Loucy (cell line): ENCODE measurements at regions not wholly inside any gene's neighbourhood (a gene's known extent, or its start where the extent isn't known, plus 50 kb on each side); places are given as distances from the start of the nearest gene placed in this dataset.

ENCODE experiments used
- H2AFZ ChIP-seq: fragments of 200-600 bp; sonication (generic); 2 replicates; pipeline ENCODE4 v1.6.0; 2016; ENCODE audit warnings: antibody characterized with exemption, mild to moderate bottlenecking, low read length, moderate library complexity
- H3F3A ChIP-seq: fragments of 200-600 bp; 2 replicates; pipeline ENCODE4 v1.6.0; 2016; ENCODE audit warnings: antibody characterized with exemption, low read depth, mild to moderate bottlenecking
- H3K27me3 ChIP-seq: fragments of 200-600 bp; sonication (generic); 2 replicates; pipeline ENCODE4 v1.6.1; 2014; ENCODE audit warnings: low read length, mild to moderate bottlenecking; ENCODE audit not compliant: insufficient read depth, poor library complexity, severe bottlenecking
- H3K36me3 ChIP-seq: fragments of 200-600 bp; sonication (generic); 2 replicates; pipeline ENCODE4 v1.6.1; 2016; ENCODE audit warnings: low read length; ENCODE audit not compliant: insufficient read depth
- H3K4me1 ChIP-seq: fragments of 200-600 bp; sonication (generic); 2 replicates; pipeline ENCODE4 v1.5.1; 2014; ENCODE audit warnings: low read length, mild to moderate bottlenecking; ENCODE audit not compliant: insufficient read depth, poor library complexity, severe bottlenecking
- H3K4me2 ChIP-seq: fragments of 200-600 bp; sonication (generic); 2 replicates; pipeline ENCODE4 v1.6.0; 2014; ENCODE audit warnings: antibody characterized with exemption, low read length, low read depth, mild to moderate bottlenecking; ENCODE audit not compliant: poor library complexity, severe bottlenecking
- H3K4me3 ChIP-seq: fragments of 200-600 bp; sonication (generic); 2 replicates; pipeline ENCODE4 v1.5.1; 2014; ENCODE audit warnings: low read length, mild to moderate bottlenecking, mixed read lengths; ENCODE audit not compliant: poor library complexity, severe bottlenecking
- H3K79me2 ChIP-seq: fragments of 200-600 bp; sonication (generic); 2 replicates; pipeline ENCODE4 v1.6.1; 2014; ENCODE audit warnings: low read length; ENCODE audit not compliant: insufficient read depth
- H3K9ac ChIP-seq: fragments of 200-600 bp; sonication (generic); 2 replicates; pipeline ENCODE4 v1.6.0; 2014; ENCODE audit warnings: mild to moderate bottlenecking, low read depth, low read length, moderate library complexity; ENCODE audit not compliant: poor library complexity, severe bottlenecking
- H3K9me2 ChIP-seq: fragments of 200-600 bp; sonication (generic); replicated peaks from 2 replicates; pipeline ENCODE4 v1.6.1; 2016; ENCODE audit warnings: low read depth, low read length, mixed read lengths
- H3K9me3 ChIP-seq: fragments of 200-600 bp; sonication (generic); 2 replicates; pipeline ENCODE4 v1.6.1; 2014; ENCODE audit warnings: mild to moderate bottlenecking, antibody characterized with exemption, low read length, low read depth; ENCODE audit not compliant: insufficient read depth
- H4K20me1 ChIP-seq: fragments of 200-600 bp; sonication (generic); 2 replicates; pipeline ENCODE4 v1.6.0; 2014; ENCODE audit warnings: antibody characterized with exemption, low read length, mild to moderate bottlenecking; ENCODE audit not compliant: insufficient read depth, poor library complexity, severe bottlenecking
- EZH2phosphoT487 ChIP-seq: fragments of 200-600 bp; IDR thresholded peaks from 2 replicates; pipeline ENCODE4 v1.6.1; 2018; ENCODE audit warnings: antibody characterized with exemption, mild to moderate bottlenecking, moderate library complexity, borderline replicate concordance
- TF ChIP-seq, protein P1 (sequence below): fragments of 200-600 bp; sonication (generic); conservative IDR thresholded peaks from 2 replicates; pipeline ENCODE4 v1.5.1; 2014; ENCODE audit warnings: mild to moderate bottlenecking, antibody characterized with exemption, low read length

DNA sequence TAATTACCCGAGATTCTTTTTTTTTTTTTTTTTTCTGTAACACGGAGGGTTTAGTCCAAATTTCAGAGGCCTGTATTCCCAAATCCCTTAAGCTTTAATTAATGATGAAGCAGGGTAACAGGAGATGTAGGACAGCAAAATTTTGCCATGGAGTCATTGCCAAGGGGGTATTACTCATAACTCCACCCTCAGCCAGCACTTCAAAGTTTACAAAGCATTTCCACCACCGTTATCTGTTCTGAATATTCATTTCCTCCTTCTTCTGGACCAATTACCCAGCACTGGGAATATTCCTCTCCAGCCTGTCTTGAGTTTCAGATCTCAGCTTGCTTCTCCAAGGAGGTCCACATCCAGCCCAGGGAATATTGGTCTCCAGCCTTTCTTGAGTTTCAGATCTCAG lies 747.5 kb upstream of the EEF2KMT start:
- H3K4me2 ChIP-seq = no peak overlapping the region
- no peaks in the 10 kb centered on the region for H3F3A ChIP-seq
- H3K9me3 ChIP-seq = no peaks in the 10 kb centered on the region
- H3K36me3 ChIP-seq = no peaks in the 10 kb centered on the region
- TF ChIP-seq, protein P1, sequence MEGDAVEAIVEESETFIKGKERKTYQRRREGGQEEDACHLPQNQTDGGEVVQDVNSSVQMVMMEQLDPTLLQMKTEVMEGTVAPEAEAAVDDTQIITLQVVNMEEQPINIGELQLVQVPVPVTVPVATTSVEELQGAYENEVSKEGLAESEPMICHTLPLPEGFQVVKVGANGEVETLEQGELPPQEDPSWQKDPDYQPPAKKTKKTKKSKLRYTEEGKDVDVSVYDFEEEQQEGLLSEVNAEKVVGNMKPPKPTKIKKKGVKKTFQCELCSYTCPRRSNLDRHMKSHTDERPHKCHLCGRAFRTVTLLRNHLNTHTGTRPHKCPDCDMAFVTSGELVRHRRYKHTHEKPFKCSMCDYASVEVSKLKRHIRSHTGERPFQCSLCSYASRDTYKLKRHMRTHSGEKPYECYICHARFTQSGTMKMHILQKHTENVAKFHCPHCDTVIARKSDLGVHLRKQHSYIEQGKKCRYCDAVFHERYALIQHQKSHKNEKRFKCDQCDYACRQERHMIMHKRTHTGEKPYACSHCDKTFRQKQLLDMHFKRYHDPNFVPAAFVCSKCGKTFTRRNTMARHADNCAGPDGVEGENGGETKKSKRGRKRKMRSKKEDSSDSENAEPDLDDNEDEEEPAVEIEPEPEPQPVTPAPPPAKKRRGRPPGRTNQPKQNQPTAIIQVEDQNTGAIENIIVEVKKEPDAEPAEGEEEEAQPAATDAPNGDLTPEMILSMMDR = no peak
- no peak for TF ChIP-seq EZH2phosphoT487
- H2AFZ ChIP-seq = no peak overlapping the region
- H3K4me1 ChIP-seq = no peaks in the 10 kb centered on the region
- H4K20me1 ChIP-seq = no peaks in the 10 kb centered on the region
- no peak overlapping the region for H3K4me3 ChIP-seq
- no peak overlapping the region for H3K9ac ChIP-seq
- H3K27me3 ChIP-seq = no peaks in the 10 kb centered on the region
- H3K9me2 ChIP-seq = no peaks in the 10 kb centered on the region
- no peaks in the 10 kb centered on the region for H3K79me2 ChIP-seq

DNA sequence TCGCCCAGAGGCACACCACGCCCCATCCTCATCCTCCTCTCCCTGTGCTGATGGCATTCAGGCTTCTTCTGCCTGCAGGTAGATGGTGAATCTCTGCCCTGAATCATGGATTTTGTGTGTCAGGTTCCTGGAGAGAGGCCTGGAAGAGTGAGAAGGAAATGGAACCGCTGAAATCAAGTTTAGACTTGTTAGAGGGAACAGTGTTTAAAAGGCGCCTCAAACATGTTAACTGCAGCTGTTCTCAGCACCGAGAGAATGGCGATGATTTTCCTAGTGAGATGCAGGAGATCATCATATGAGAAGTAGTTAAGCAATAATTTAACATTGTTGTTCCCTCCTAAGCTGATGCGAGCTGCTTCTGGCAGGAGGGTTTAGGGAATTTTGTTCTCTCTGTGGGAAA lies 744.4 kb upstream of the EEF2KMT start:
- Histone ChIP-seq H3K27me3 (no peaks in the 10 kb centered on the region), H3K4me3 (no peak overlapping the region), H3K4me1 (no peaks in the 10 kb centered on the region), H3K9me3 (no peaks in the 10 kb centered on the region), H3K79me2 (no peaks in the 10 kb centered on the region), H3K4me2 (no peak overlapping the region), H2AFZ (no peak overlapping the region), H3K36me3 (no peaks in the 10 kb centered on the region), H4K20me1 (no peaks in the 10 kb centered on the region), H3F3A (no peaks in the 10 kb centered on the region), H3K9ac (no peak overlapping the region), H3K9me2 (no peaks in the 10 kb centered on the region)
- TF ChIP-seq, protein P1 = no peak
- TF ChIP-seq EZH2phosphoT487 = no peak

DNA sequence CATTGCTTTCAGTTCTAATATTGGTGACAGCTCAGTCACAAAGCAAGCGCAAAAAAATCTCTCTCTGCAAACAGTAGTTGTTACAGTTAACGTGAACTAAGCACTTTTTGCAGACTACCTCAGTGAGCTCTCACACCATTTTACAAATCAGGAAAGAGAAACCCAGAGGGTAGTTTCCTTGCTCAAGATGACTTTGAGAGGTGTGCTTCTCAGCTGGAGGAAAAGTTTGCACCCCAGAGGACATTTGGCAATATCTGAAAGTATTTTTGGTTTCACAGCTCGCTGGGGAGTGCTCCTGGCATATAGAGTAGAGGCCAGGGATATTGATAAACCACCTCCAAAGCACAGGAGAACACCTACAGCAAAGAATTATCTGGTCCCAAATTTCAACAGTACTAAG lies 741.1 kb upstream of the EEF2KMT start:
- Histone ChIP-seq H3K27me3 (no peaks in the 10 kb centered on the region), H3K9me3 (no peaks in the 10 kb centered on the region), H3K9me2 (no peaks in the 10 kb centered on the region), H3K79me2 (no peaks in the 10 kb centered on the region), H3K4me1 (no peaks in the 10 kb centered on the region), H3K36me3 (no peaks in the 10 kb centered on the region), H3K4me3 (no peak overlapping the region), H4K20me1 (no peaks in the 10 kb centered on the region), H3F3A (no peaks in the 10 kb centered on the region), H3K9ac (no peak overlapping the region), H2AFZ (no peak overlapping the region), H3K4me2 (no peak overlapping the region)
- no peak for TF ChIP-seq EZH2phosphoT487
- TF ChIP-seq, protein P1 = no peak
